ENCODE measurements at regions not wholly inside any gene's neighbourhood (a gene's known extent, or its start where the extent isn't known, plus 50 kb on each side); places are given as distances from the start of the nearest gene placed in this dataset.

- H2AFZ ChIP-seq (ENCODE audit: low read depth): no peak overlapping the region
- no peaks in the 10 kb centered on the region for H3K79me2 ChIP-seq (ENCODE audit: insufficient read depth, low read depth)
- H4K20me1 ChIP-seq (ENCODE audit: insufficient read depth): no peaks in the 10 kb centered on the region
Observed at GRCh38 chr4:17252131-17252530, 259.8 kb downstream of the QDPR start.

GRCh38 chr4:17251101-17251500 is 260.8 kb downstream of the QDPR start:
- Histone ChIP-seq H3K79me2 (ENCODE audit: insufficient read depth, low read depth) (no peaks in the 10 kb centered on the region), H3K9ac (no peak overlapping the region), H4K20me1 (ENCODE audit: insufficient read depth) (no peaks in the 10 kb centered on the region), H3K4me3 (IDR thresholded peaks at IDR 0.05; ENCODE audit: insufficient read depth, low read depth, low read length) (no peak overlapping the region), H3K36me3 (ENCODE audit: insufficient read depth) (no peaks in the 10 kb centered on the region), H3K4me2 (no peak overlapping the region), H3K27ac (no peak overlapping the region), H3K4me1 (ENCODE audit: low read depth, poor library complexity, severe bottlenecking) (no peaks in the 10 kb centered on the region), H3K27me3 (ENCODE audit: insufficient read depth, low read depth) (no peaks in the 10 kb centered on the region), H2AFZ (ENCODE audit: low read depth) (no peak overlapping the region)
- TF ChIP-seq CTCF (conservative IDR thresholded peaks at IDR 0.05; ENCODE audit: low read depth, low read length): no peak

More at GRCh38 chr4:17252131-17252530, 259.8 kb downstream of the QDPR start:
- Histone ChIP-seq H3K4me1 (ENCODE audit: low read depth, poor library complexity, severe bottlenecking) (no peaks in the 10 kb centered on the region), H3K4me3 (IDR thresholded peaks at IDR 0.05; ENCODE audit: insufficient read depth, low read depth, low read length) (no peak overlapping the region), H3K27ac (no peak overlapping the region), H3K27me3 (ENCODE audit: insufficient read depth, low read depth) (no peaks in the 10 kb centered on the region), H3K9ac (no peak overlapping the region), H3K36me3 (ENCODE audit: insufficient read depth) (no peaks in the 10 kb centered on the region), H3K4me2 (no peak overlapping the region)
- TF ChIP-seq CTCF (conservative IDR thresholded peaks at IDR 0.05; ENCODE audit: low read depth, low read length): no peak

GRCh38 chr4:17250591-17250990 is 261.3 kb downstream of the QDPR start:
- H3K4me2 ChIP-seq: no peak overlapping the region
- H2AFZ ChIP-seq (ENCODE audit: low read depth): no peak overlapping the region
- no peak overlapping the region for H3K4me3 ChIP-seq (IDR thresholded peaks at IDR 0.05; ENCODE audit: insufficient read depth, low read depth, low read length)
- no peaks in the 10 kb centered on the region for H3K79me2 ChIP-seq (ENCODE audit: insufficient read depth, low read depth)
- TF ChIP-seq CTCF (conservative IDR thresholded peaks at IDR 0.05; ENCODE audit: low read depth, low read length): no peak
- no peaks in the 10 kb centered on the region for H3K36me3 ChIP-seq (ENCODE audit: insufficient read depth)
- H3K27me3 ChIP-seq (ENCODE audit: insufficient read depth, low read depth): no peaks in the 10 kb centered on the region
- H4K20me1 ChIP-seq (ENCODE audit: insufficient read depth): no peaks in the 10 kb centered on the region
- no peak overlapping the region for H3K9ac ChIP-seq
- H3K4me1 ChIP-seq (ENCODE audit: low read depth, poor library complexity, severe bottlenecking): no peaks in the 10 kb centered on the region
- H3K27ac ChIP-seq: no peak overlapping the region

- Histone ChIP-seq H3K9ac (no peak overlapping the region), H3K27me3 (ENCODE audit: insufficient read depth, low read depth) (no peaks in the 10 kb centered on the region), H4K20me1 (ENCODE audit: insufficient read depth) (no peaks in the 10 kb centered on the region), H3K36me3 (ENCODE audit: insufficient read depth) (no peaks in the 10 kb centered on the region), H3K4me2 (no peak overlapping the region), H3K79me2 (ENCODE audit: insufficient read depth, low read depth) (no peaks in the 10 kb centered on the region), H2AFZ (ENCODE audit: low read depth) (no peak overlapping the region), H3K27ac (no peak overlapping the region), H3K4me1 (ENCODE audit: low read depth, poor library complexity, severe bottlenecking) (no peaks in the 10 kb centered on the region), H3K4me3 (IDR thresholded peaks at IDR 0.05; ENCODE audit: insufficient read depth, low read depth, low read length) (no peak overlapping the region)
- TF ChIP-seq CTCF (conservative IDR thresholded peaks at IDR 0.05; ENCODE audit: low read depth, low read length): no peak
Observed at GRCh38 chr4:17246656-17247055, 265.2 kb downstream of the QDPR start.
